OCI-LY7 (cell line): ENCODE measurements at regions not wholly inside any gene's neighbourhood (a gene's known extent, or its start where the extent isn't known, plus 50 kb on each side); places are given as distances from the start of the nearest gene placed in this dataset.

Source experiments
- BruUV-seq: library from RNA; stranded (reverse); fragments of 400-500 nt; replicated peaks from 2 replicates; lab custom pipeline; 2021; lab: Mats Ljungman, UMichigan
- CTCF ChIA-PET: fragments of 300-600 bp; sonication (Branson Sonifier 250); formaldehyde crosslinking; loops from one replicate; lab custom pipeline; 2022; ENCODE audit warnings: antibody characterized with exemption; ENCODE audit not compliant: unreplicated experiment; lab: Charles Lee
- POLR2A ChIA-PET: fragments of 300-600 bp; sonication (Branson Sonifier 250); formaldehyde crosslinking; loops from one replicate; lab custom pipeline; 2022; ENCODE audit warnings: antibody characterized with exemption; lab: Charles Lee
- DNase-seq: peaks from one replicate; pipeline ENCODE4 v3.0.0-alpha.2; 2015; ENCODE audit warnings: low spot score
- H2AFZ ChIP-seq: fragments of 200-600 bp; sonication (generic), shearing (Covaris generic); 2 replicates; pipeline ENCODE4 v1.6.1; 2014; ENCODE audit warnings: mild to moderate bottlenecking, antibody characterized with exemption, low read length, moderate library complexity
- H3K27ac ChIP-seq: fragments of 200-600 bp; sonication (generic); 2 replicates; pipeline ENCODE4 v1.5.1; 2014; ENCODE audit warnings: mixed run types, low read depth, mild to moderate bottlenecking, moderate library complexity, low read length, inconsistent platforms; ENCODE audit not compliant: poor library complexity, severe bottlenecking
- H3K36me3 ChIP-seq: fragments of 200-600 bp; sonication (generic); 2 replicates; pipeline ENCODE4 v1.6.1; 2014; ENCODE audit warnings: mild to moderate bottlenecking, antibody characterized with exemption, low read length, moderate library complexity, mixed read lengths; ENCODE audit not compliant: insufficient read depth
- H3K4me1 ChIP-seq: fragments of 200-600 bp; sonication (generic); 2 replicates; pipeline ENCODE4 v1.5.1; 2014; ENCODE audit warnings: mild to moderate bottlenecking, low read length; ENCODE audit not compliant: insufficient read depth, poor library complexity, severe bottlenecking
- H3K4me2 ChIP-seq: fragments of 200-600 bp; sonication (generic); 2 replicates; pipeline ENCODE4 v1.6.1; 2014; ENCODE audit warnings: mild to moderate bottlenecking, low read length
- H3K4me3 ChIP-seq: fragments of 200-600 bp; sonication (generic); 2 replicates; pipeline ENCODE4 v1.5.1; 2014; ENCODE audit warnings: mild to moderate bottlenecking, low read depth, low read length; ENCODE audit not compliant: poor library complexity, severe bottlenecking
- H3K79me2 ChIP-seq: fragments of 200-600 bp; sonication (generic); 2 replicates; pipeline ENCODE4 v1.6.1; 2016; ENCODE audit warnings: low read depth, mild to moderate bottlenecking, low read length, moderate library complexity, mixed read lengths; ENCODE audit not compliant: insufficient read depth
- H3K9me2 ChIP-seq: fragments of 200-600 bp; sonication (generic); 2 replicates; pipeline ENCODE4 v1.6.1; 2016; ENCODE audit warnings: mild to moderate bottlenecking, low read length, mixed read lengths; ENCODE audit not compliant: insufficient read depth
- H3K9me3 ChIP-seq: fragments of 200-600 bp; sonication (generic); 2 replicates; pipeline ENCODE4 v1.6.1; 2014; ENCODE audit warnings: mild to moderate bottlenecking, mixed run types, low read length, mixed read lengths
- H4K20me1 ChIP-seq: fragments of 200-600 bp; sonication (generic); 2 replicates; pipeline ENCODE4 v1.6.1; 2014; ENCODE audit warnings: mild to moderate bottlenecking, antibody characterized with exemption, low read length, moderate library complexity, mixed read lengths; ENCODE audit not compliant: insufficient read depth
- CTCF ChIP-seq: fragments of 200-600 bp; sonication (generic); conservative IDR thresholded peaks from 2 replicates; pipeline ENCODE4 v1.5.1; 2014; ENCODE audit warnings: mild to moderate bottlenecking, antibody characterized with exemption, low read length, moderate library complexity, mixed read lengths
- EZH2phosphoT487 ChIP-seq: fragments of 200-600 bp; sonication (generic); IDR thresholded peaks from 2 replicates; pipeline ENCODE4 v1.6.1; 2018; ENCODE audit warnings: low read depth, borderline replicate concordance, mild to moderate bottlenecking, mixed run types, antibody characterized with exemption, low read length, moderate library complexity, mixed read lengths
- intact Hi-C: fragments of 100-400 bp; cut with micrococcal nuclease; formaldehyde crosslinking; loops from one replicate; pipeline ENCODE4 v1.10.0; 2022; ENCODE audit not compliant: unreplicated experiment

- H3K9me3 ChIP-seq, result no peaks in the 10 kb centered on the region
- H3K9me2 ChIP-seq, result no peaks in the 10 kb centered on the region
- H3K79me2 ChIP-seq, result no peaks in the 10 kb centered on the region
- intact Hi-C loops, result no loop called here
- no peaks in the 10 kb centered on the region for H3K4me1 ChIP-seq
- POLR2A ChIA-PET, result no interaction called here
- no peaks in the 10 kb centered on the region for H4K20me1 ChIP-seq
- H3K4me3 ChIP-seq, result no peak overlapping the region
- no peak overlapping the region for H3K27ac ChIP-seq
- TF ChIP-seq EZH2phosphoT487, result no peak
- TF ChIP-seq CTCF, result no peak
- H2AFZ ChIP-seq, result no peak overlapping the region
- CTCF ChIA-PET, result no interaction called here
- no peak overlapping the region for H3K4me2 ChIP-seq
- H3K36me3 ChIP-seq, result no peaks in the 10 kb centered on the region
- no TSS peak for BruUV-seq
- DNase-seq, result no peak
Observed at GRCh38 chr3:177916461-177916860, 619.8 kb upstream of the KCNMB2 start.

- Histone ChIP-seq H3K9me2 (no peaks in the 10 kb centered on the region), H3K79me2 (no peaks in the 10 kb centered on the region), H2AFZ (no peak overlapping the region), H3K4me1 (no peaks in the 10 kb centered on the region), H3K9me3 (no peaks in the 10 kb centered on the region), H3K36me3 (no peaks in the 10 kb centered on the region), H3K4me2 (no peak overlapping the region), H4K20me1 (no peaks in the 10 kb centered on the region), H3K27ac (no peak overlapping the region), H3K4me3 (no peak overlapping the region)
- DNase-seq, result no peak
- no TSS peak for BruUV-seq
- no peak for TF ChIP-seq CTCF
- TF ChIP-seq EZH2phosphoT487, result no peak
- ChIA-PET CTCF (no interaction called here), POLR2A (no interaction called here)
- intact Hi-C loops, result no loop called here
Observed at GRCh38 chr3:177917234-177917861, 618.9 kb upstream of the KCNMB2 start.

GRCh38 chr3:177921153-177921552 is 615.1 kb upstream of the KCNMB2 start:
- Histone ChIP-seq H3K79me2 (no peaks in the 10 kb centered on the region), H3K9me3 (no peaks in the 10 kb centered on the region), H3K9me2 (no peaks in the 10 kb centered on the region), H2AFZ (no peak overlapping the region), H3K4me2 (no peak overlapping the region), H4K20me1 (no peaks in the 10 kb centered on the region), H3K4me3 (no peak overlapping the region), H3K27ac (no peak overlapping the region), H3K36me3 (no peaks in the 10 kb centered on the region), H3K4me1 (no peaks in the 10 kb centered on the region)
- no TSS peak for BruUV-seq
- intact Hi-C loops, result no loop called here
- CTCF ChIA-PET, result no interaction called here
- TF ChIP-seq EZH2phosphoT487 (no peak), CTCF (no peak)
- DNase-seq, result no peak
- POLR2A ChIA-PET, result no interaction called here
